NT2/D1 (cell line): ENCODE measurements at regions not wholly inside any gene's neighbourhood (a gene's known extent, or its start where the extent isn't known, plus 50 kb on each side); places are given as distances from the start of the nearest gene placed in this dataset.

Source experiments
- DNase-seq: peaks from one replicate; pipeline ENCODE4 v3.0.0-alpha.2; 2011; ENCODE audit warnings: low read depth, low spot score
- H3K27me3 ChIP-seq: 2 replicates; pipeline ENCODE4 v1.6.0; 2011; ENCODE audit warnings: mild to moderate bottlenecking; ENCODE audit not compliant: insufficient read length, insufficient read depth
- H3K36me3 ChIP-seq: 2 replicates; pipeline ENCODE4 v1.6.1; 2011; ENCODE audit warnings: mild to moderate bottlenecking, low read length, mixed read lengths; ENCODE audit not compliant: insufficient read depth, insufficient read length
- H3K4me1 ChIP-seq: 2 replicates; pipeline ENCODE4 v1.5.1; 2011; ENCODE audit not compliant: insufficient read depth, insufficient read length
- H3K4me3 ChIP-seq: 2 replicates; pipeline ENCODE4 v1.5.1; 2011; ENCODE audit warnings: low read depth; ENCODE audit not compliant: insufficient read length
- H3K9ac ChIP-seq: 2 replicates; pipeline ENCODE4 v1.6.0; 2011; ENCODE audit warnings: low read depth; ENCODE audit not compliant: insufficient read length
- H3K9me3 ChIP-seq: 2 replicates; pipeline ENCODE4 v1.5.1; 2011; ENCODE audit warnings: mild to moderate bottlenecking, low read length; ENCODE audit not compliant: insufficient read depth
- SUZ12 ChIP-seq: IDR thresholded peaks from 2 replicates; pipeline ENCODE4 v1.6.1; 2011; ENCODE audit not compliant: insufficient read length, insufficient read depth; ENCODE audit errors: extremely low read depth
- YY1 ChIP-seq: IDR thresholded peaks from 2 replicates; pipeline ENCODE4 v1.6.1; 2011; ENCODE audit not compliant: insufficient read length, insufficient read depth
- ZNF274 ChIP-seq: IDR thresholded peaks from 2 replicates; pipeline ENCODE4 v1.6.1; 2011; ENCODE audit warnings: mild to moderate bottlenecking, low read depth, low read length

DNA sequence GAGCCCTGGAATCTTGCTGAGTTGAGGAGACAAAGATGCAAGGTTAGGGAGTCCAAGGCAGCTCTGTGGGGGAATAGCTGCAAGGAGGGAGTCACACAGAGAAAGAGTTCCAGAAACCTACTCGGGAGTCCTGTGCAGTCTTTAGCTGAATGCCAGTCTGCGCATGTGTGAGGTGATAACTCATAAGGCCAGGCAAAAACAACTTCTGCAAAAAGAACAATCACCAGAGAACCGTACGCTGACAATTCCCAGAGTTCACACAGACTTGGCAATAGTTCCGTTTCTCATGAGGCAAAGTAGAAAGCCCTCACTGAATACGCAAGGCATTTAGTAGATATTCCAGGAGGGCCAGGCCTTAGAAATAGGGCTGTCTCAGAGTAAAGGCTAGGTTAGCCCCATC is 135.2 kb upstream of the TAB2 start:
- Histone ChIP-seq H3K9me3 (0 out of 2 replicates have a peak, but pooled peaks cover 4% of the 10 kb centered on the region), H3K9ac (no peak overlapping the region), H3K27me3 (no peaks in the 10 kb centered on the region), H3K4me1 (no peaks in the 10 kb centered on the region), H3K4me3 (no peak overlapping the region), H3K36me3 (no peaks in the 10 kb centered on the region)
- no peak for DNase-seq
- TF ChIP-seq ZNF274: no peak
- no peak for TF ChIP-seq SUZ12
- TF ChIP-seq YY1: no peak

DNA sequence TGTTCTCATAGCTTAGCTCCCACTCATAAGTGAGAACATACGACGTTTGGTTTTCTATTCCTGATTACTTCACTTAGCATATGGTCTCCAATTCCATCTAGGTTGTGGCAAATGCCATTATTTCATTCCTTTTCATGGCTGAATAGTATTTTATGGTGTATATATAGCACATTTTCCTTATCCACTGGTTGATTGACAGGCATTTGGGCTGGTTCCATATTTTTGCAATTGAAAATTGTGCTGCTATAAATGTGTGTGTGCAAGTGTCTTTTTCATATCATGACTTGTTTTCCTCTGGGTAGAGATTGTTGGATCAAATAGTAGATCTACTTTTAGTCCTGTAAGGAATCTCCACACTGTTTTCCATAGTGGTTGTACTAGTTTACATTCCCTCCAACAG is 133.0 kb upstream of the TAB2 start:
- H3K27me3 ChIP-seq: no peaks in the 10 kb centered on the region
- H3K9me3 ChIP-seq: peaks cover 14% of the 10 kb centered on the region; the same call in 1 of the 2 replicates
- no peak overlapping the region for H3K4me3 ChIP-seq
- H3K9ac ChIP-seq: no peak overlapping the region
- TF ChIP-seq ZNF274 (no peak), YY1 (no peak), SUZ12 (no peak)
- H3K4me1 ChIP-seq: no peaks in the 10 kb centered on the region
- no peak for DNase-seq
- H3K36me3 ChIP-seq: no peaks in the 10 kb centered on the region

DNA sequence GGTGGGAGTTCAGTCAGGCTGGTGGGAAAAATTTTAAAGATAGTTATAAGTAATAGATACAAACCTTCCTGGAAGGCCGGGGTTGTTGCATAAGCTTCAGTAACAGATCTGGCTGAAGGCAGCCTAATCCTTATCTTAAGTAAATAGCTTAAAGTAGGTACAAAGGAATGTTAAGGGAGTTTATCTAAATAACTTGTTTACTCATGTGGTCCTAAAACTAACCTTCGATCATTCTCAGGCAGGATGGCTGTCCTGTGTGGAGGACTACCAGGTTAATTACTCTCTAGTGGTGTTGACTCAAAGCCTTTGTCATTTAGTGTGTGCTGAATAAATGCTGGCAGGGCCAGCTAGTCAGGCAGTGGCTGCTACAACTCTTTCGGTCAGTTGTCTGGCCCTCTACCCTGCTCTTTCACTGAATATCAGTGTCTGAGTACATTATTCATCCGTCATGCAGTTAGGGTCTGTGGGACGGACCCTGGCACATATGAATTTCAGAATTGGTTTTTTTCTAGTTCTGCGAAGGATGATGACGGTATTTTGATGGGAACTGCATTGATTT is 131.6 kb upstream of the TAB2 start:
- H3K27me3 ChIP-seq: no peaks in the 10 kb centered on the region
- no peak for TF ChIP-seq ZNF274
- no peaks in the 10 kb centered on the region for H3K4me1 ChIP-seq
- H3K9me3 ChIP-seq: peaks cover 18% of the 10 kb centered on the region
- H3K9ac ChIP-seq: no peak overlapping the region
- H3K36me3 ChIP-seq: no peaks in the 10 kb centered on the region
- DNase-seq: no peak
- H3K4me3 ChIP-seq: no peak overlapping the region

DNA sequence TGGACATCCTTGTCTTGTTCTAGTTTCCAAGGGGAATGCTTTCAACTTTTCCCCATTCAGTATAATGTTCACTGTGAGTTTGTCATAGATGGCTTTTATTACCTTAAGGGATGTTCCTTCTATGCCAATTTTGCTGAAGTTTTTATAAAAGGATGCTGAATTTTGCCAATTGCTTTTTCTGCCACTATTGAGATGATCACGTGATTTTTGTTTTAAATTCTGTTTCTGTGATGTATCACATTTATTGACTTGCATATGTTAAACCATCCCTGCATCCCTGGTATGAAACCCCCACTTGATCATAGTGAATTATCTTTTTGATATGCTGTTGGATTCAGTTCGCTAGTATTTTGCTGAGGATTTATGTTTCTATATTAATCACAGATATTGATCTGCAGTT is 130.6 kb upstream of the TAB2 start:
- no peaks in the 10 kb centered on the region for H3K36me3 ChIP-seq

DNA sequence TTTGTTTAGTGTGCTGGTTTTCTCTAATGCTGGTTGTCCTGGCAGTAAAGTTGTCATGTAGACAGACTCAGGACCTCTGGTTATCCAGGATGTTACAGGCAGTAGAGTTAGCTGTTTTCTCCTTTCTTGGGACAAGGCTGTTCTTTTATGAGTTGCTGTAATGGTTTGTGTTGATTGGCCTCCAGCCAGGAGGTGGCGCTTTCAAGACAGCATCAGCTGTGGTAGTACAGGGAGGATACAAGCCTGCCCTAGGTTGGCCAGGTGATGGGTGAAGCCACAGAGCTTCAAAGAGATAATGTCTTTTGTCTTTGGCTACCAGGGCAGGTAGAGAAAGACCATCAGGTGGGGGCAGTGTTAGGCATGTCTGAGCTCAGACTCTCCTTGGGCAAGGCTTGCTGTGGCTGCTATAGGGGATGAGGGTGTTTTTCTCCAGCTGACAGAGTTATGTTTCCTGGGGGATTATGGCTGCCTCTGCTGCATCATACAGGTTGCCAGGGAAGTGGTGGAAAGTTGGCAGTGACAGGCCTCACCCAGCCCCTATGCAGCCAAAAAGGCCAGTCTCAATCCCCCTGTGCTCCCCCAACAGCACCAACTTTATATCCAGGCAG is 127.2 kb upstream of the TAB2 start:
- H3K4me3 ChIP-seq: no peak overlapping the region
- TF ChIP-seq SUZ12: no peak
- TF ChIP-seq YY1: no peak
- no peak for TF ChIP-seq ZNF274
- no peaks in the 10 kb centered on the region for H3K4me1 ChIP-seq
- no peak for DNase-seq
- no peaks in the 10 kb centered on the region for H3K27me3 ChIP-seq
- H3K9ac ChIP-seq: no peak overlapping the region
- H3K36me3 ChIP-seq: no peaks in the 10 kb centered on the region
- peaks cover 18% of the 10 kb centered on the region for H3K9me3 ChIP-seq

More for the DNA sequence above, 130.6 kb upstream of the TAB2 start:
- Histone ChIP-seq H3K27me3 (no peaks in the 10 kb centered on the region), H3K4me3 (no peak overlapping the region), H3K9ac (no peak overlapping the region), H3K9me3 (peaks cover 18% of the 10 kb centered on the region), H3K4me1 (no peaks in the 10 kb centered on the region)
- no peak for DNase-seq
- TF ChIP-seq YY1: no peak
- TF ChIP-seq ZNF274: no peak
- no peak for TF ChIP-seq SUZ12

DNA sequence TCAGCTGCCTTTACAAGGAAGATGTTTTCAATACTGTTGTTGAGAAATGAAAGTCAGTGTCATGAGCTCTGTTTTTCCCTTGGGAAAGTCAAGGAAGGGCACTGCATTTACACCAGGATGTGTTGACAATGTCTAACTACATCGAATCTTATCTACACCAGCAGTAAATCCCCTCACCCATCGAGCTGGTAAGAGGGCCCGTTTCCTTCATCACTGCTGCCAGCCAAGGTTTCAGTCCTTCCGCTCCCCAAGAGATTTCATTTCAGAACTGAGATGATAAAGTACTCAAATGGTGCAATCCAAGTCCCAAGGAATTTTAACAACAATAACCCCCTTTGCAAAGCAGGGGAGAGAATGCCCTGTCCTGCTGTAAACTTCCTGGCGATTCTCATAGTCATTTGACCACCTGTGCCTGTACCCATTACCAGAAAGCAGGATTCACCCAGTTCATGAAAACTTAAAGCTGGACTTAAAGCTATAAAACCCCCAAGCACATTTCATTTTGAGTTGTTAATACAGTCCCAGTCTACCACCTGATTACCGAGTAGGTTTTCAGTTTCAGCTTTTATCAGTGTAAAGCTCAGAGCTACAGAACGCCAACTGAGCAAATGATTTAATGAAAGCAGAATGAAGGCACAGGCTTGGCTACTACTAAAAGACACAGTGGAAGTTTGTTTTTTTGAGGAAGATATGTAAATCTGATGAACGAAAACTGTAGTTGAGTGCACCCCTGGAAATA is 122.5 kb upstream of the TAB2 start:
- Histone ChIP-seq H3K36me3 (no peaks in the 10 kb centered on the region), H3K9me3 (peaks cover 4% of the 10 kb centered on the region; the same call in 1 of the 2 replicates), H3K4me3 (no peak overlapping the region), H3K9ac (no peak overlapping the region), H3K27me3 (no peaks in the 10 kb centered on the region), H3K4me1 (no peaks in the 10 kb centered on the region)
- no peak for TF ChIP-seq YY1
- no peak for TF ChIP-seq SUZ12
- TF ChIP-seq ZNF274: no peak
- DNase-seq: no peak

DNA sequence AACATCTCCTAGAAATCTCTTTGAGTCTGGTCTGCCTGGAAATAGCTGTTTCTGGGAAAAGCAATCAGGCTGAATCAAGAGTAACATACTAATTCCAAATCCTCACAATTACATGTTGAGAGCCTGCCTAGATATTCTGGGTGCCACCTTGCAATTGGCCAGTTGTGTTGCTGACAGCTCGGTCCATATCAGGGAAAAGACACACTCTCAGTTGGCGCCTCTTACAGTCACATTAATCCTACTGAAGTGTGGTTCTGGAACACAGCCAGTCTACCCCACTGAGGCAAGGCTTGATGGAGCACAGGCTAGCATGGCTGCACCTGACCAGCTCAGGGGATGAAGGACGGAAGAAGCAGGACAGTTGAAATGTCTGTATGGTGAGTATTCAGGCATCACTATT is 121.4 kb upstream of the TAB2 start:
- no peak for DNase-seq
- Histone ChIP-seq H3K4me3 (no peak overlapping the region), H3K9ac (no peak overlapping the region), H3K36me3 (no peaks in the 10 kb centered on the region), H3K9me3 (no peaks in the 10 kb centered on the region), H3K27me3 (no peaks in the 10 kb centered on the region), H3K4me1 (no peaks in the 10 kb centered on the region)
- TF ChIP-seq YY1 (no peak), ZNF274 (no peak), SUZ12 (no peak)

DNA sequence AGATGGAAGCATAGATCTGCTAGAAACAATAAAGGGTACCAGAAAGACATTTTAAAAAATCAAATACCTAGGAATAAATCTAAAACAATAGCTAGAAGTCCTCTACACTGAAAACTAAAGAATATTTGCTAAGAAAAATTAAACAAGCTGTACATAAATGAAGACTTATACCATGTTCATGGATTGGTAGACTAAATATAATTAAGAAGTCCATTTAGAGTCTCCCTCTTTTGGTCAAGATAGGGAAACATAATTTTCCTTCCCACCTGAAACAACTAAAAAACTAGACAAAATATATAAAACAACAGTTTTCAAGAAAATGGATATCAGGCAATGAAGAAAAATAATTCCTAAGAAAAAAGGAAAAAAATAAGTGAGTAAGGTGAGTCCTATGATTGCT is 120.0 kb upstream of the TAB2 start:
- H3K36me3 ChIP-seq: no peaks in the 10 kb centered on the region
- no peaks in the 10 kb centered on the region for H3K4me1 ChIP-seq
- no peaks in the 10 kb centered on the region for H3K9me3 ChIP-seq
- H3K27me3 ChIP-seq: no peaks in the 10 kb centered on the region
- no peak overlapping the region for H3K9ac ChIP-seq
- no peak overlapping the region for H3K4me3 ChIP-seq
- no peak for DNase-seq
- TF ChIP-seq ZNF274: no peak
- TF ChIP-seq SUZ12: no peak
- no peak for TF ChIP-seq YY1
